SW480 (cell line): ENCODE measurements at regions not wholly inside any gene's neighbourhood (a gene's known extent, or its start where the extent isn't known, plus 50 kb on each side); places are given as distances from the start of the nearest gene placed in this dataset.

ENCODE experiments used
- DNase-seq: peaks from one replicate; pipeline ENCODE4 v3.0.0-alpha.2; 2016; ENCODE audit warnings: low spot score

DNA sequence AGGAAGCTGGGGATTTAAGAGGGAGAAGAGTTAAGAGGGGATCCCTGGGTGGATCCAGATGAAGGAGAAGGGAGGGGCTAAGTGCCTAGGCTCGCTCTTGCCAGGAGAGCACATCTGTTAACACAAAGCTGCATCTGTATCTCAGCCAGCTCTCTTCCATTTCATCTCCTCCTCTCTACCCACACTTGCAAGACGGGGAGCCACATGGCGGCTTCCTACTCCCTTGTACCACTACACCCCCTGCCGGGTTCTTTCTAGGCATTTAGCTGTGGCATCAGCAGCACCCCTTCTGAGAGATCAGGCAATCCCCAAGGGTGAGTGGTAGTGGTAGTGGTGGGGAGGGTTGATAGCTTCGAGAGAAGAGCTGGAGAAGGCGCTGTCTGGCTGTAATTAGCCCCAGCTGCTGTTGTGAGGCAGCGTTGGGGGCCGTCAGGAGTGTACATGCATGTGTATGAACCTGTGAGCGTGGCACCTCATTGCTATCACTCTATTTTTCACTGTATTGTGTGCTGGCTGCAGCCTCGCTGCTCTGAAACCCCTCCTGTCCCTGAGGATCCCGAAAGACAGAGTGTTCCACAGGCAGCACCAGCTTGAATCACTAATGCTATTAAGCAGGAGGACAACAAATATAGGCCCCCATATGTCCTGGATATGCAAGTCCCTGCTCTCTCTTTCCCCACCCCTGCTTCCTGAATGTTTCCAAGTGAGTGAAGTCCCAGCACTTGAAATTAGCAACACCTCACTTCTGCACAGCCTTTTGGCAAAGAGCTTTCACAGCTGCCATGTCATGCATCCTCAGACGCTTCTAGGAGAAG is 73.7 kb downstream of the RTL9 start:
- DNase-seq = no peak

DNA sequence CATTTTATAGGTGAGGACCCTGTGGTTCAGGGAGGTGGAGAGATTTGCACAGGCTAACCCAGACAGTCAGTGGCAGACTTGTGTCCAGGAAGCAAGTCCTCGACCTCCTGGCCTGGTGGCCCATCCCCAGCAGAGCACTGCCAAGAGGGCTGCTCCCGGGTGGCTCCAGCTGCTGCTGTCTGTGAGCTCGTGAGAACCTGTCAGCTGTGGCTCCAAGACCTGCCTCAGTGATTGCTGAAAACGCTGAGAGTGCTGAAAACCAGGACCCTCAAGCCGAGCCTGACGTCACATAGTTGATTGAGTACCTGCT is 74.2 kb downstream of the RTL9 start:
- no peak for DNase-seq

DNA sequence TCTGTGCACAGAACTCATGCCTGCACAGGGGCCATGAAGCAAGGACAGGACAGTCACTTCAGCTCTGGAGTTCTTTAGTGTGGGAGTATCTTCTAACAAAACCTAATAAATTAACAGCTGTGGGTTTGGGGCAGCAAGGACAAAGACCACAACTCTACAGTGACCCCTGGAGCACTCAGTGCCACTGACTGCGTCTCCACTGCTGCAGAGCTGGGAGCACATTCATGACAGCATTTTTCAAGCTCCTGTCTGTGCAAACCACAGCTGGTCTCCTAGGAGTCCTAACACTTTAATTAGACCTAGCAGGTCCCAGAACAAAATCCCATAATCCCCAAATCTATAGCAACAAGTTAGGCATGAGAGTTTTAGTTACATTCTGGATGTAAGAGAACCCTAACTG is 76.5 kb downstream of the RTL9 start:
- no peak for DNase-seq

DNA sequence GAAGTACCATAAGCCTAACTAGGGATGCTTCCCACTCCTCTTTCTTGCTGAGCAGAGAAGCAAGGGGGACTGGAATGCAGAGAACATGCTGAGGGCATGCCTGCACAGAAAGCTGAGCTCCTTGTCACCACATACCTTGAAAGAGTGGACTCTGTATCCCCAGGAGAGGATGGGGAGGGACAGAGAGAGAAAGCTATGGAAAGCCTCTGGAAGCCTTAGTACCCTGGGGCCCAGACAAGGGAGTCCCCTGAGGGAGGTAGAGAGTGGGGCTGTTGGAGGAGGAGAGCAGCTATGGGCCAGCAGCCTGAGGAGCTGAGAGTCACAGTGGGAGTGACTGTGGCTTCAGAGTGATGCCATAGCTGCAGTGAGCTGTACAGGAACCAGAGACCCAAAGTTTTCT is 77.9 kb downstream of the RTL9 start:
- DNase-seq = no peak

DNA sequence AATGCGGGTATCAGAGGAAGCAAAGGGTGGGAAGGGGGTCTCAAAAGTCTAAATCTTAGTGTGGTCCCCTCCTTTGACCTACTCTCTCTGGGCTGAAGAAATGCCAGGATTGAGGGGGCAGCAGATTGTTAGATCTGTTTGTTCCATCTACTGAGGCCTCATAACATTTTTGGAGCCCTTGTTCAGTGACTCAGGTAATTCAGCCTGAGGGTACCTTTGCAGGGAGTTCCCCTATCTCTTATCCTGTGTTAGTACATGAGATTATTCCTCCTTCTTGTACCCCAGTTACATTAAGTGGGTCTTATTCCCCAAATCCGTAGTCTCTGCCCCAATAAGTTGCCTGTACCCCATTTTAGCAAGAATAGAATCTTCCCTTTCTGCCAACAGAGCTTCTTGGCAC is 79.0 kb downstream of the RTL9 start:
- no peak for DNase-seq

DNA sequence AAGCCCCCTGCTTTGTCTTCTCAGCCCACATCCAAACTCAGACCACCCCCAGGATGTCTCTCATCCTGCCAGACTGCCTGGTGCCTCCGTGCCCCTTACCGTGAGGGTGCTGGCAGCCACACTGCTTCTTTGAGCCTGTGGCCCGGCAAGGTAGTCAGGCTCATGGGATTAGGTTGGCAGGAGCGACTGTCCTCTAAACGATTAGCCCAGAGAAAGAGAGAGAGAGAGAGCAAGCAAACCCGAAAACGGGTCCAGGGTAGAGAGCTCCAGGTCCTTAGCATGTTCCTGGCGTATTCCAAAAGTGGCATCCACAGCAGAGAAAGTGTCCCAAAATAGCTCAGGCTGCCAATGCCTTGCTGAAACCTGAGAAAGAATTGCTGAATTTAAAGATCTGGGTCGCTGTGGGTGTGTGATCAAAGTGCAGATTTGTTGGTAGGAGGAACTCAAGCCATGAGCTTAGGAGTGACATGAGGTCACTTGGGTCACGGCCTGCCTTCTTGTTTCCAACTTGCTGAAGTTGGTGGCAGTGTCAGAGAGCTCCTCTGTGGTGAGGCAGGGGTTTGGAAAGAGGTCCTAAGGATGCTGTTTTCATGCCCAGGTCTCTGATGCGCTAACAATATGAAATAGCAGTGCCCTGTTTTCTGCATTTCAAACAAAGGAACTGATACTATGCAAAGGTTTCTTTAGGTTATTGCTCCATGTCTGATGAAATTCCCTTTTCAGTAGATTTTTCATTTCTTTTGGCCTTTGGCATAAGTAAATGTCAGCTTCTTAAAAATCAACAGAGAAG is 81.6 kb downstream of the RTL9 start:
- no peak for DNase-seq

DNA sequence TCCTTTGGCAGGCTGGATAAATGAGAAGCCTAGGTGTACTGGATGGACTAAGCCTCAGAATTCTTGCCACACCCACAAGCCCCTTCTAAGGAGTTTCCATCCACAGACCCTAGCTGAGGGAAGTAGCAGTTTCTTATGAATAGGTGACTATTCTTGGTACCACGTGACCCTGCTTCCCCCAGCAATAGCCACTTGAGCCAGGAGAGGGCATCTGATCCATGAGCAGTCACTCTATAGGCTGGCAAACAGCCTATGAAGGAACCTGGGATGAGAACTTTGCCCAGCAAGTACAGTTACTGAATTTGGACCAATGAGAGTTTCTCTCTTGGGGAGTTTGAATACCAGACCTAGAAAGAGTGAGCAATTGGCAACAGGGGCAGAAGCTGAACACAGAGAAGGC is 84.0 kb downstream of the RTL9 start:
- peak; percentile 48 for DNase-seq

DNA sequence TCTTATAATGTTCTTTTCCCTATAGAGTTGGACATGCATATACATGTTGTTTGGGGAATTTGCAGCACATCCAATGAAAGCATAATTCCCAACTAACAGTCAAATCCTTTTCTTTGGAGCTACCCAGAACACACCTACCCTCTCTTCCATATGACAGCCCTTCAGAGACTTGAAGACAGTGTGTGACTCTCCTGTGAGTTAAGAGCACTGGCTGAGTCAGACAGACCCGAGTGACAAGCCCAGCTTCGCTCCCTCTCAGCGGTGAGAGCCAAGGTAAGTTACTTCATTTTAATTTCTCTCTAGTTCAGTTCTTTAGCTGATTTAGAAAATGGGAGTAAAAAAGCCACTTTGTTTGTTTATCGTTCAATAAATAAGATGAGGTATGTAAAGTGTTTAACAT is 86.3 kb downstream of the RTL9 start:
- no peak for DNase-seq

DNA sequence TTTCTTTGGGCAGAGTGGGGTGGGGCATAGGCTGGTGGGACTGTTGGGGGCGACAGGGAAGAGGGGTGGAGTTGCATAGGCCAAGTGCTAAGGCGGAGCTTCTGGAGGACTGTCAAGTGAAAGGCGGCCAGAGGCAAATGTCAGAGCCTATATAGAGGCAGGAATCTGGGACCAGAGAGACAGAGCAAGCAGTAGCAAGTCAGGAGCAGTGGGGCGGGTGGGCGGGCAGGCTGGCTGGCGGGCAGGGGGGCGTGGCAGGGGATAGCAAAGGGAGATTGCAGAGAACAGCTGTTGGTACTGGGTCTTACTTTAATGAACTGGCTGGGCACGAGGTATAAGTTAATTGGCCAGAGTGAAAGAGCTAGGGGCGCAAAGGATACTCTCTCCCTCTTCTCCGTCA is 89.8 kb downstream of the RTL9 start:
- no peak for DNase-seq

DNA sequence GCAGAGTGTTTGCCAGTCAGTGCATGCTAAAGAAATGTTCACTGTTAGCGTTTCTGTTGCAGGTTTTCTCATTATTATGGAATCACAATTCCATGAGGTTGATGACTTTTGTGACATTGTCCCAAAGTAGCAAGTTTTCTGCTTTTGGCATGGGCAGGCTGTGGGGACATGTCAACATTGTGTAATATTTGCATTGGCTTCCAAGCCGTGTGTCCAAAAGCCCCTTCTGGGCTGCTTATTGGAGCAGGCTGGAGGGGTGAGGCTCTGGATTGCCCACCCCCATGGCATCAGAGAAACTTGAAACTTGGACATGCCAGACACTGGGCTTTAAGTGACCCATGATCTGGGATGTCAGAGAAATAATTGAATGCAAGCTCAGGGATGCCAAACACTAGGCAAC is 90.7 kb downstream of the RTL9 start:
- no peak for DNase-seq

DNA sequence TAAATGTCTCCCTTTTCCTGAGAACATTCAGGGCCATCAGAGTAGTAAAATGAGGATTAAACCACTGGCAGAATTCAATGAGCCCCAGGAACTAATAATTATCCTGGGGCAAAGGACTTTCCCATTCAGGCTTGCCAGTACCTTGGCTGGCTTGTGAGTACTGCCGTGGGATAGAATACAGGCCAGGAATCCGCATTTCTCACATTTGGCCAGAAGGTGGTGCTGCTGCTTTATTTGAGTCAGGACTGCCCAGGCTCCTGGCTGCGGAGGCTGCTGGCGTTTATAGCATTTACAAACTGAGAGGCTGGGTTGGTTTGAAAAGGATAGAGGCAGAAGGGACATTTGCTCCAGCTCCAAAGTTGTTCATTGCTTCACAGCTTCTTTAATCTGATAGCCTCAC is 91.4 kb downstream of the RTL9 start:
- peak; percentile 52 for DNase-seq

DNA sequence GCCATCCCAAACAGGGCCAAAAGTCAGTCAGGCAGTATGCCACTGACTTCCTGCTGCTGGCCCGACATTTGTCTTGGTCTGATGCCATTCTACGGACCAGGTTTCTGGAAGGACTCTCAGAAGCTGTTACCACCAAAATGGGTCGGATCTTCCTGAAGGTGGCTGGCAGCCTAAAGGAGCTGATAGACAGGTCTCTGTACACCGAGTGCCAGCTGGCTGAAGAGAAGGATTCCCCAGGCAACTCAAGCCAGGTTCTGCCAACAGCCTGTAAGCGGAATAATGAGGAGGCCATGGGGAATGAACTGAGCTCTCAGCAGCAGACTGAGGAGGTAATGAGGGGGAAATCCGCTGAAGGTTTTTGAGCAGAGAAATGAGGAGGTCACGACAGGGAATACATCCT is 95.7 kb downstream of the RTL9 start:
- no peak for DNase-seq

DNA sequence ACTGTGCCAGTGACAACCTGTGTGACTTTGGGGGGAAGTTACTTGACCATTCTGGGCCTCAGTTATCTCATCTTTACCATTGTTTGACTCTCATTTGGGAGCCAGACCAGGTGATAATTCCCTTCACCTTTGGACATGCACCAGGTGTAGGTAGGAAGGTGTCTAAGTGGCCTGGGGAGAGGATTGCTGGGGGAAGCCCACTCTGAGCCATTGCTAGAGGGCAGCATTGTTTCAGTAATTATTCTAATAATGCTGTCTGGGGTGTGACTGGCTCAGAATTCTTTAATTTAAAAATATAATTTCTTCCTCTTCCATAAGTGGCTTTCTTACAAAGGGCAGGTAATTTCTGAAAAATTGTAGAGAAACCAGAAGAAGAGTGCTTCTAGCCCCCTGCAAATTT is 104.3 kb downstream of the RTL9 start:
- no peak for DNase-seq

DNA sequence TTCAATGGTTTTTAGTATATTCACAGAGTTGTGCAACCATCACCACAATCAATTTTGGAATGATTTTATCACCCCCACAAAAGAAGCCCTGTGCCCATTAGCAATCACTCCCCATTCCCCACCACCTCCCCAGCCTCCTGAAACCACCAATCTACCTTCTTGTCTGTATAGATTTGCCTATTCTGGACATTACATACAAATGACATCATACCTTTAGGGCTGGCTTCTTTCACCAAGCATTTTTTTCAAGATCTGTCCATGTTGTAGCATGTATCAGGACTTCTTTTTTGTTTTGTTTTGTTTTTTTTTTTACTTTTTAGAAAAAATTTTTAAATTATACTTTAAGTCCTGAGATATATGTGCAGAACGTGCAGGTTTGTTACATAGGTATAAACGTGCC is 108.1 kb downstream of the RTL9 start:
- no peak for DNase-seq

DNA sequence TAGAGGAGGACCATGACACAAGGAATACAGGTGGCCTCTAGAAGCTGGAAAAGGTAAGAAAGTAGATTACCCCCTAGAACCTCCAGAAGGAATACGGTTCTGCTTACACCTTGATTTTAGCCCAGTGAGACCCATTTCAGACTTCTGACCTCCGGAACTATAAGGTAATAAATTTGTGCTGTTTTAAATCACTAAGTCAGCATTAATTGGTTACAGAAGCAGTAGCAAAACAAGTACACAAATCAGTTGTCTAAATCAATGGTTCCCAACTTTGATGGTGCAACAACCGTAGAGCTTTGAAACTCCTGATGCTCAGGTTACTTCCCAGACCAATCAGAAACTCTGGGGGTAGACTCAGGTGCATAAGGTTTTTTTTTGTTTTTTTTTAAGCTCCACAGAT is 113.6 kb downstream of the RTL9 start:
- DNase-seq = no peak

DNA sequence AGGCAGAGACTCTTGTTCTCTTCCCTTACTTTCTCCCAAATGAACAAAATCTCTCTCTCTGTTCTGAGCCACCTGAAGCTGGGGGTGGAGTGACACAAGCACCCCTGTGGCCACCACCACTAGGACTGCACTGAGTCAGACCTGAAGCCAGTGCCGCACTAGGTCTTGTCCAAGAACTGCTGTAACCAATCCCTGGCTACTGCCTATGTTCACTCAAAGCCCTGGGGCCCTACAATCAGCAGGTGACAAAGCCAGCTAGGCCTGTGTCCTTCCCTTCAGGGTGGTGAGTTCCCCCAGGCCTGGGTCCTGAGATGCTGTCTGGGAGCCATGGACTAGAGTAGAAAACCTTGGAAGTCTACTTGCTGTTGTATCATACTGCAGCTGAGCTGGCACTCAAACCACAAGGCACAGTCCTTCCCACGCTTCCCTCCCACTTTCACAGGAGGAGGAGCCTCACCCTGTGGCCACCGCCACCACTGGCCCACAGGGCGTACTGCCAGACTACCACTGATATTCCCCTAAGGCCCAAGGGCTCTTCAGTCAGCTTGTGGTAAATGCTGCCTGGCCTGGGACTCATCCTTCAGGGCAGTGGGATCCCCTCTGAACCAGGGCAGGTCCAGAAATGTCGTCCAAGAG is 119.1 kb downstream of the RTL9 start:
- DNase-seq = peak; percentile 2

DNA sequence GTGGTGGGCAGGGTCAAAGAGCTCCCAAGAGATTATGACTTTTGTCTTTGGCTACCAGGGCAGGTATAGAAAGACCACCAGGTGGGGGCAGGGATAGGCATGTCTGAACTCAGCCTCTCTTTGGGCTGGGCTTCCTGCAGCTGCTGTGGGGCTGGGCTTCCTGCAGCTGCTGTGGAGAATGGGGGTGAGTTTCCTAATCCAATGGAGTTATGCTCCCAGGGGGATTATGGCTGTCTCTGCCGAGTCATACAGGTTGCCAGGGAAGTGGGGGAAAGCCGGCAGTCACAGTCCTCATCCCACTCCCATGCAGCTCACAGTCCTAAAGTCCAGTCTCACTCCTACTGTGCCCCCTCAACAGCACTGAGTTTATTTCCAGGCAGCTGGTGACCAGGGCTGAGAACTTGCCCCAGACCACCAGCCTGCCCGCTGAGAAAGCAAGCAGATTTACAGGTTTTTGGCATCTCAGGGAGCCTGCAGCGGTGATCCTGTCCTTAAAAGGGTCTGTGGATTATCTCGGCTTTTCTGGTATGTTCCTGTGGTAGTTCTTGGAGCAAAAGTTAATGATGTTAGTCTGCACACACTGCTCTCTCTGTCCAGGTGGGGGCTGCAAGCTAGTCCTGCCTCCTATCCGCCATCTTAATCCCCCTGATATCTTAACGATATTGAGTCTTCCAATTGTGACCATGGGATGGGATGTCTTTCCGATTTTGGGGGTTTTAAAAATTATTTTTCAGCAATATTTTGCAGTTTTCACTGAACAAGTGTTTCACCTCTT is 133.4 kb downstream of the RTL9 start:
- DNase-seq = no peak

DNA sequence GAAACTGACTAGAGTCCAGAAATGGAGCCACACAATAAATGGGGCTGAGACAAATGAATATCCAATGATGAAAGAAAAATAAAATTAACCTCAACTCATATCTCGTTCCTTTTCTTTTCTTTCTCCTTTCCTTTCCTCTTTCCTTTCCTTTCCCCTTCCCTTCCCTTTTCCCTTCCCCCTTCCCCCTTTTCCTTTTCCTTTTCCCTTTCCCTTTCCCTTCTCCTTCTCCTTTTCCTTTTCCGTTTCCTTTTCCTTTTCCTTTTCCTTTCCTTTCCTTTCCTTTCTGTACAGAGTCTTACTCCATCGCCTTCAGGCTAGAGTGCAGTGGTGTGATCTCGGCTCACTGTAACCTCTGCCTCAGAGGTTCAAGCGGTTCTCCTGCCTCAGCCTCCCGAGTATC is 146.3 kb downstream of the RTL9 start:
- no peak for DNase-seq

DNA sequence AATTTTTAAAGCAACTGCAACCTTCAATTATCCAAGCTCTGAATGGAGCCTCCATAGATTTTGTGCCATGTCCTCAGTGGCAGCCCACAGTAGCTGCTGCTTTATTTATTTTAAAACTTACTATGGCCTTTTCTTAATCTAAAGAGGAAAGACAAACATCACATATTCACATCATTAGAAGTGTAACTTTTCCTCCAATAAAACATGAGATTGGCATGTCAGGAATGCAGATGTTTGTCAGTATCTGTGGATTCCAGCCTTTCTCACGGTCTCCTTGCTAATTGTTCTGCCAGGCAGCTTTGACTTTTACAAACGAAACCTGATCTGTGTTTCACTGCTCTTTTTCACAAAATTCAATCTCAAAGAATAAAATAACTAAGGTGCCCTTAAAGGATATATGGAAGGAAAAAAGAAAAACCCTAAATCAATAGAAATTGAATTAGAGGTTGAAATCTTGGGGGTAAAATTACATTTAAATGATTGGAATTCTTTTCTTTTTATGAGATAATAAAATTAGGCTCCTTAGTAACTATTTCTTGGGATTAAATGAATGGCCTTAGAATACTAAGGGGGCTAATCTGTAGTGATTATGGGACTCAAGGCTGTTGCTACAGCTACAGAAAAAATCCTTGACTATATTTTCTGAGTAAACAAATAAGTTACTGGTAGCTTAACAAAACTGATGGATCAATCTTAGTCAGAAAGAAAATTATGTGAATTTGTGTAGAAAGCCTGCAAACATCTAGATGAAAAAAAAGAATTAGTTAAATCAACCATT is 151.3 kb downstream of the RTL9 start:
- DNase-seq = peak; percentile 3

DNA sequence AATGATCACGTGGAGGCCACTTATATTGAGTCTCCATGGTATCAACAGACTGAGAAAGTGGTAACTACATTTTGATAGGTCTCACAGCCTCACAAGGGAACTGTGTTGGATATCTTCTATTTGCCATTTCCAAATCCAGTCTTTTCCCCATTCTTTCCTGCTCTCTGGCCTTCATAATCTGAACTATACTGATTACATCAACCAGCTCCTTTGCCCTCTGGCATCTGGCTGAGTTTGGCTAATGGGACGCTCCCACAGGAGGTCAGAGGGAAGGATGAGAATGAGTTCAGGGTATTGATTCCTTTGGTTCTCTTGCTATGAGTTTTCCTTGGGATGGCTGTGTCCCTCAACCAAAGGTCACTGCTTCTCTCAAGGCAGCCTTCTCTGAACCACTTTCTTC is 152.6 kb downstream of the RTL9 start:
- no peak for DNase-seq

DNA sequence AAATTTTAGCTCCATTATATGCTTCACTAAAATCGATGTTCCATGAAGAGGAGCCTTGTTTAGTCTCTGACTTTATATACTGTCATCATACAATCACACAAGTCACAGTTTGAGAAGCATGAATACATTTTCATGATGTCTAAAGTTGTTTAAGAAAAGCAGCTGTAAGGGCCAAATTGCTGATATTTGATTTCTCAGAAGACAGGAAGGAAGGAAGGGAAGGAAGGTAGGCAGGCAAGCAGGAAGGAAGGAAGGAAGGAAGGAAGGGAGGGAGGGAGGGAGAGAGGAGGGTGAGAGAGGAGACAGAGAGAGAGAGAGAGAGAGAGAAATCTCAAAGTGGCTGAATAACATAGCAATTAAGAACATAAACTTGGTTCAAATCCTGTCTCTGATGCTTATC is 153.7 kb downstream of the RTL9 start:
- no peak for DNase-seq

DNA sequence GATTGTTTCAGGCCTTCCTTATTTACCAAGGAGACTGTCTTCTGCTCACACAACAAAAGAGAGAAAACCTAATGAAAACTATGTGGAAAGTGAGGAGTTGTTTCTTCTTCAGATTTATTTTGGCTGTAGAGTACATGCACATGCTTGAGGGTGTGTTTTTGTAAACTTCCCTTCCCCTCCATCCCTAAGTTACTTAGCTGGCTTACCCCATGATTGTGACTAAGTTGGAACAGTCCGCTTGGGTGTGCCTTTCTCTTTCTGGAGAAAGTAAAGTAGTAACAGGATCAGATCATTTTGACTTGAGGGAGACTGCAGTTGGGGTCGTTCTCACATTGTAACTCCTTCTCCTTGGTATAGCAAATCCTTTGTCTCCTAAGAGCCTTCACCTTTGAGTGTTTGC is 155.9 kb downstream of the RTL9 start:
- DNase-seq = no peak
